ENCODE measurements at regions not wholly inside any gene's neighbourhood (a gene's known extent, or its start where the extent isn't known, plus 50 kb on each side); places are given as distances from the start of the nearest gene placed in this dataset.

DNA sequence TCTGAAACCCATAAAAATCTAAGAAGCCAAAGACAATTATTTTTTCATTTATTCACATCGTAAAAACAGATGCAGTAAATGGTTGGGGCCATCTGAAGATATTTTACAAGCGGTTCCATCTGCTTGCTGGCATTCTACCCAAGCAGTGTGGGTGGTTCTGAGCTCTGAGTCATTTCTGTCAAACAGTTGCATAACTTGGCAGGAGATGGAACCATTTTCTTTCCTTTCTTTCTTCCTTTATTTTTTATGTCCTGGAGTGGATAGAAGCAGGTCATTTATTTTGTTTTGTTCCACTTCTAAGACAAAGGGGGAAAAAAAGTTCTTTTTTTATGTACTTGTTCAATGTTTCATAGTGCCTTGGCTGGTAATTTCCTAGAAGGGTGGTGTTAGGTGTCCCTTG, 1151.9 kb upstream of the GOT2 start:
- H3K9me3 ChIP-seq (ENCODE audit: control insufficient read depth in 2 of 3, insufficient read depth in 1 of 3, low read length in 3 of 3): no peaks in the 10 kb centered on the region
- no peaks in the 10 kb centered on the region for H3K4me1 ChIP-seq (ENCODE audit: control insufficient read depth in 2 of 3, insufficient read depth in 2 of 3, low read depth in 1 of 3, low read length in 3 of 3)
- no peaks in the 10 kb centered on the region for H3K27me3 ChIP-seq (ENCODE audit: control insufficient read depth, insufficient read depth, low read length)
- intact Hi-C loops (cut with DNase I): no loop called here
- no peak overlapping the region for H3K4me3 ChIP-seq (ENCODE audit: low read length in 3 of 3)
- no peaks in the 10 kb centered on the region for H3K36me3 ChIP-seq (ENCODE audit: control insufficient read depth in 2 of 3, insufficient read depth in 3 of 3, low read length in 3 of 3)
- no peak for DNase-seq
- FAIRE-seq: no peak
- no peak overlapping the region for H3K9ac ChIP-seq (ENCODE audit: low read length in 3 of 3)
- TF ChIP-seq, protein P1, sequence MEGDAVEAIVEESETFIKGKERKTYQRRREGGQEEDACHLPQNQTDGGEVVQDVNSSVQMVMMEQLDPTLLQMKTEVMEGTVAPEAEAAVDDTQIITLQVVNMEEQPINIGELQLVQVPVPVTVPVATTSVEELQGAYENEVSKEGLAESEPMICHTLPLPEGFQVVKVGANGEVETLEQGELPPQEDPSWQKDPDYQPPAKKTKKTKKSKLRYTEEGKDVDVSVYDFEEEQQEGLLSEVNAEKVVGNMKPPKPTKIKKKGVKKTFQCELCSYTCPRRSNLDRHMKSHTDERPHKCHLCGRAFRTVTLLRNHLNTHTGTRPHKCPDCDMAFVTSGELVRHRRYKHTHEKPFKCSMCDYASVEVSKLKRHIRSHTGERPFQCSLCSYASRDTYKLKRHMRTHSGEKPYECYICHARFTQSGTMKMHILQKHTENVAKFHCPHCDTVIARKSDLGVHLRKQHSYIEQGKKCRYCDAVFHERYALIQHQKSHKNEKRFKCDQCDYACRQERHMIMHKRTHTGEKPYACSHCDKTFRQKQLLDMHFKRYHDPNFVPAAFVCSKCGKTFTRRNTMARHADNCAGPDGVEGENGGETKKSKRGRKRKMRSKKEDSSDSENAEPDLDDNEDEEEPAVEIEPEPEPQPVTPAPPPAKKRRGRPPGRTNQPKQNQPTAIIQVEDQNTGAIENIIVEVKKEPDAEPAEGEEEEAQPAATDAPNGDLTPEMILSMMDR (IDR thresholded peaks at IDR 0.05; ENCODE audit: borderline replicate concordance, extremely low read depth, insufficient read depth): no peak
- H3K27ac ChIP-seq (ENCODE audit: low read depth in 2 of 2, low read length in 2 of 2): no peak overlapping the region

DNA sequence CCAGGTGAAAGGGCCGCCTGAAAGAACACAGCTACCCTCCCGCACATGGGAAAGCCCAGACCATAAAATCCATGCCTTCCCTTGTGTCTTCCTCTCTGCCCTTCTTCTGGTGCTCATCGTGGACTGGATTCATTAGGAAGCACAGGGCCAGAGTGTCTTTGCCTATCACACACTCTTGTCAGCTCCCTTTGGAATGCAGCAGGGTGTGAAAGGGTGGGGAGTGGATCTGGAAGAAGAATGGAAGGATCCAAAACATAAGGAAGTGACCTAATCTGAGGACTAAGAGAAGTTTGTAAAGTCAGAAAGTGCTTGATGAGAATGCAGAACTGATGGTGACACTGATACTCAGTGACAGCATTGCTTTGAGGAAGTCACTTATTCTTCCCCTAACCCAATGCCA, 1147.3 kb upstream of the GOT2 start:
- Histone ChIP-seq H3K9me3 (ENCODE audit: control insufficient read depth in 2 of 3, insufficient read depth in 1 of 3, low read length in 3 of 3) (no peaks in the 10 kb centered on the region), H3K4me1 (ENCODE audit: control insufficient read depth in 2 of 3, insufficient read depth in 2 of 3, low read depth in 1 of 3, low read length in 3 of 3) (no peaks in the 10 kb centered on the region), H3K27ac (ENCODE audit: low read depth in 2 of 2, low read length in 2 of 2) (no peak overlapping the region), H3K36me3 (ENCODE audit: control insufficient read depth in 2 of 3, insufficient read depth in 3 of 3, low read length in 3 of 3) (no peaks in the 10 kb centered on the region), H3K9ac (ENCODE audit: low read length in 3 of 3) (no peak overlapping the region), H3K27me3 (ENCODE audit: control insufficient read depth, insufficient read depth, low read length) (no peaks in the 10 kb centered on the region), H3K4me3 (ENCODE audit: low read length in 3 of 3) (no peak overlapping the region)
- intact Hi-C loops (cut with DNase I): no loop called here
- FAIRE-seq: no peak
- TF ChIP-seq, protein P1 (IDR thresholded peaks at IDR 0.05; ENCODE audit: borderline replicate concordance, extremely low read depth, insufficient read depth): no peak
- no peak for DNase-seq

DNA sequence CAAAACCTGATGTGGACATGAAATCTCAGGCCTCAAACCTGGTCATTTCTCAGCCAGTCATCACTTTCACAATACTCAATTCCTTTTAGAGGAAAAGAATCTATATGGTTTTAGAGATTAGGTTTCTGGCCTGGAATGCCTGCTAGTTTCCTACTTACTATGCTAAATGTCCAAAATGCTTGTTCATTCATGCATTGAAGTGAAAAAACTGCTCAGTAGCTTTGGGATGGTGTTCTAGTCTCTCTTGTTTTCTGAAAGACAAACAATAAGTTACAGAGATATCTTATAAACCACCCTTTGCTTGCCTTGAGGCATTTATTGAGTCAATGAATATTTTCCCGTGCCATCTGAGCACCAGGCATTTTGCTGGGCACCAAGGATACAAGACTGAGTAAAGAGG, 1146.5 kb upstream of the GOT2 start:
- no peaks in the 10 kb centered on the region for H3K27me3 ChIP-seq (ENCODE audit: control insufficient read depth, insufficient read depth, low read length)
- FAIRE-seq (no peak), DNase-seq (no peak)

DNA sequence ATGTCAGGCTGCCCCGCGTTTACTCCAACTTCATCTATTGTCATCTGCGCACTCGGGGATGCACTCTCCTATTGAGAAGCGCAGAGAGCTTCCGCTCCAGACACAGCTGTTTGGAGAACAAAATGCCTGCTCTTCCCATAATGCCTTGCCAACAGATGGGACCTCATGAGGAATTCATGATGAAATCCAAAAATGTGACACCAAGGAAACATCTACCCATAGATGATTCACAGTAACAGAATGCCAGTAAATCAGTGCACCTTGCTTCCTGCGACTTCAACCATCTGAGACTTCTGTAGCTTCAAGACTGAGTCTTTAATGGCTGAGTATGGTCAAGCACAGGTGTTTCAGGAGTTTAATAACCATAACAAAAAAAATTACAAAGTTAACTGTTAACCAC, 1144.9 kb upstream of the GOT2 start:
- Histone ChIP-seq H3K9me3 (ENCODE audit: control insufficient read depth in 2 of 3, insufficient read depth in 1 of 3, low read length in 3 of 3) (no peaks in the 10 kb centered on the region), H3K4me3 (ENCODE audit: low read length in 3 of 3) (no peak overlapping the region), H3K4me1 (ENCODE audit: control insufficient read depth in 2 of 3, insufficient read depth in 2 of 3, low read depth in 1 of 3, low read length in 3 of 3) (no peaks in the 10 kb centered on the region), H3K27ac (ENCODE audit: low read depth in 2 of 2, low read length in 2 of 2) (no peak overlapping the region), H3K27me3 (ENCODE audit: control insufficient read depth, insufficient read depth, low read length) (no peaks in the 10 kb centered on the region), H3K9ac (ENCODE audit: low read length in 3 of 3) (no peak overlapping the region), H3K36me3 (ENCODE audit: control insufficient read depth in 2 of 3, insufficient read depth in 3 of 3, low read length in 3 of 3) (no peaks in the 10 kb centered on the region)
- FAIRE-seq: no peak
- TF ChIP-seq, protein P1 (IDR thresholded peaks at IDR 0.05; ENCODE audit: borderline replicate concordance, extremely low read depth, insufficient read depth): no peak
- intact Hi-C loops (cut with DNase I): no loop called here
- DNase-seq: no peak

More for the DNA sequence above, 1146.5 kb upstream of the GOT2 start:
- Histone ChIP-seq H3K4me1 (ENCODE audit: control insufficient read depth in 2 of 3, insufficient read depth in 2 of 3, low read depth in 1 of 3, low read length in 3 of 3) (no peaks in the 10 kb centered on the region), H3K9me3 (ENCODE audit: control insufficient read depth in 2 of 3, insufficient read depth in 1 of 3, low read length in 3 of 3) (no peaks in the 10 kb centered on the region), H3K4me3 (ENCODE audit: low read length in 3 of 3) (no peak overlapping the region), H3K9ac (ENCODE audit: low read length in 3 of 3) (no peak overlapping the region), H3K27ac (ENCODE audit: low read depth in 2 of 2, low read length in 2 of 2) (no peak overlapping the region), H3K36me3 (ENCODE audit: control insufficient read depth in 2 of 3, insufficient read depth in 3 of 3, low read length in 3 of 3) (no peaks in the 10 kb centered on the region)
- TF ChIP-seq, protein P1 (IDR thresholded peaks at IDR 0.05; ENCODE audit: borderline replicate concordance, extremely low read depth, insufficient read depth): no peak
- intact Hi-C loops (cut with DNase I): no loop called here

Data from kidney (tissue), 13 donors.